ENCODE measurements at regions not wholly inside any gene's neighbourhood (a gene's known extent, or its start where the extent isn't known, plus 50 kb on each side); places are given as distances from the start of the nearest gene placed in this dataset.
"Not testable (repeated sequence)": the region's sequence is repeated elsewhere in the genome, so short reads cannot be mapped to it uniquely, and the experiment has no call there.

DNA sequence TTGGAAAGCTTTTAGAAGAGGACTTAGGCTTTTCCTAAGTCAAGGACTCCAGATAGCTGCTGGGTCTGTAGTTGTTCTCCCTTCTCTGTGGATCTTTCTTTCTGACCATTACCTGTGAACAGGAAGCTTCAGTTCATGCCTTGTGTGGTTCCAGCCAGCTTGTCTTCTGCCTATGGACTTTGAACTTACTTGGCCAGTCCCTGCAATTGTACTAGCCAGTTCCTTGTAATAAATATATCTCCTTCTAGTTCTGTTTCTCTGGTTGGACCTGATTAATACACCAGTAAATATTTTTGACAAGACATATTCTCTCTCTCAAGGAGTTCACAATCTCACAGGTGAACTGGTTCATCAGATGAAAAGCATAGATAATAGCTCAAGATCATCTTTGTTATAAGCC lies 341.3 kb upstream of the DPPA4 start:
- DNase-seq: no peak

DNA sequence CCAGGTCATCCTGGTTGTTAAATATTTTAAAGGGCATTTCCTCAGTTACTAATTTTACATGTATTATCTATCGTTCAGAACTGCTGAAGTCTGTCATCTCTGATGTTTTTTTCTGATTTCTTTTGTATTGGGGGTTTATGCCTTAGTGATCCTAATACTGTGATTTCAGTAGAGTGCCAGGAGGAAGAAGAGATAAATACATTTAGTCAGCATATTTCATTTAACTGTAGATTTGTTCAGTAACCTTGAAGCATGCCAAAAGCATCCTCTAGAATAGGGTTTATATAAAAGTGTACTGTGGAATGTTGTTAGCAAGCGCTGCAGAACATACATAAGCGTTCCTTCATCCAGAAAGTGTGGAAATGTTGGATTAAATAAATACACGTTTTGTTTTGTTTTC lies 342.3 kb upstream of the DPPA4 start:
- no peak for DNase-seq

DNA sequence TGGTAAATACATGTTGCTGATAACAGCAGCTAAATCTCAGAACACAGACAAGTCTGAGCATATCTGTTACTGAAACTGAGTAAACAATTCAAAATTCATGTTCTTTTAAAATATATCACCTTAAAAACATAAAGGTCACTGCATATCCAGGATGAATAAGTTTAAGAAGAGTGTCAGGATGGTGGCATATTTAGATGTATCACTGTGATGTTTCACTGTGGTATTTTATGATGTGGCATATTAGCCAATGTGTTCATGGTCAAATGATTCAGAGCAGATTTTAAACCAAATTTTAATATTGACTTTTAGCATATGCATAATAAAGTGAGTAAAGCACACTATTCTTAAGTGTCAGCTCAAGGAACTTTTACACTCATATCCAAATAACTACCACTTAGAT lies 346.4 kb upstream of the DPPA4 start:
- DNase-seq: no peak

DNA sequence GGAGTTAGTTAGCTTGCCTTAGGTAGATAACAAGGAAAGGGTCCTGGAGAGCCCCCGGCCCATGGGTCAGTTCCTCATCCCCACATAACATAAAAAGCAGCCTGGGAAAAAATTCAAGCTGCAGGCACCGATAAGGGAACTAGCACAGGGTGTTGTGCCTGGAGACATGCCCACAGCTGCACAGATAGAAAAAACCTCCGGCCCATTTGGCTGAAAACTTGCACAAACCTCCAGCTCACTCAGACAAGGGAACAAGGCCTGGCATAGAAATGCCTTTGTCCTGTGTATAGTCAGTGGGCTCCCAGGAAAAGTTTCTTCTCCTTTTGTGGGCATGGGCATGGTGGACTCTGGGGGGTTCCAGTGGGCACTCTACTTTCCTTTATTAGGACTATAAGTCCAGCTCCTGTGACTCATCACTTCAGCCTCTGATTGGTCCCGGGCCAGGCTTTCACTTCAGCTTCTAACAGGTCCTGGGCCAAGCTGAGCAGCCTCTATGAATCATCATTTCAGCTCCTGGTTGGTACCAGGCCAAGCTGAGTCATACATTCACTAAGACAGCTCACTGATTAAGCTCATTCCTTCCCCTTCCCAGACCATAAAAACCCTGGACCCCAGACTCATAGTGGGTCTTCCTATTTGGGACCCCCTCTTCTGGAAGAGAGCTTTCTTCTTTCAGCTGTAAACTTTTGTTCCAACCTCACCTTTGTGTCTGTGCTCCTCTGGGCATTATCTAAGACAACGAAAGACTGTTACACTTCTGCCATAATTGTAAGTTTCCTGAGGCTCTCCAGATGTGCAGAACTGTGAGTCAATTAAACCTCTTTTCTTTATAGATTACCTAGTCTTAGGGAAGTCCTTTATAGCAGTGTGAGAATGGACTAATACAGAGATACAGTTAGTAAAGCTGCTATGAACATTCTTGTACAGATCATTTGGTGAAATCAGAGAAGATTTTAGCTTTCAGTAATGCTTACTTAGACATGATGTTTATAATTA lies 348.0 kb upstream of the DPPA4 start:
- DNase-seq: no peak

DNA sequence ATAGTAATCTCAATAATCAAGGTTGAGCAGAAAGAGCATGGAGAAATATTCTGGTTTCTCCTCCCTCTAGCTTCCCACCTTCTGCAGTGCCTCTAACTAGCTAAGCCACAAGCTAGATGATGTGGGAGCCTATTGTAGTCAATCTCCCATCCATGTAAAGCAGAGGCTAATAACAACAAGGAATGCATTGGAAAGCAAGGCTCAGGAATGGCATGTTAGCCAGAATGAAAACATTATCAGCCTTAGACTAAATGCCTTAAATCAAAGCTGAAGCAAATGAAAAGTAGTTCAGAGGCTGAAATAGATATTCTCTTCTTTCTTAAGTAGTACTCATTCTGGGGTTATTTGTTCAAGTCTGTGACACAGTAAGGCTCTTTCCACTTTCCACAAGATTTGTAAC lies 350.3 kb upstream of the DPPA4 start:
- no peak for DNase-seq

DNA sequence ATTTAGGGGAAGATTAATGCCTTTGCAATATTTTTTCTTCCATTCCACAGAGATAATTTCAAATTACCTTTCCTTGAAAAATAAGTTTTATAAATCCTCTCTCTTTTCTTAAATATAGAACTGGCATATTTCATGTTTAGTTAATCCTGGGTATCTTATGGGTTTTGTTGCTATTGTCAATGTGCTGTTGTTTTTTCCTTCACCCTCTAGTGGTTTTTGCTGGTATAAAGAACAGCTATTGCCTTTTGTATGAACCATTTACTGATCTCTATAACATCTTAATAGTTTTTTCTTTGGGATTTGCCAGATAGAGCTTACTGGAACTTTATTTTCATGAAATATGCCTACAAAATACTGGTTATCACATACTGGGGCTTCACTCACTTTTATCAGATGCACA lies 359.6 kb upstream of the DPPA4 start:
- no peak for DNase-seq

DNA sequence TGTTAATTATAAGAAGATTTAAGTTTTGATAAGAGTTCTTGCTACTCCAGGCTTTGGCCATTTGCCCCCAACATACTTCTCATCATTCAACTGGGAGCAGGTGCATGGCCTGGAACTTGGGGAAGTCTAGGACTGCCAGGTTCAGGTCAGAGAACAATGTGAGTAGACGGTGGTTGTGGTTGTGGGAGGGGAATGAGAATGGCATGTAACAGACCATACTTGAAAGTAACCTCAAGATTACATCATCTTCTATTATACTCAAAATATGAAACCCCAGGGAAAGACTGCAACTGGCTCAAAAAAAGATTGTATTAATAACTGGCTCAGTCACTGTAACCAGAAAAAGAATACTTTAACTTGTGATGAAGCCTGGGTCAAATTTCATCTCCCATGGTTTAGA lies 364.9 kb upstream of the DPPA4 start:
- DNase-seq: no peak

DNA sequence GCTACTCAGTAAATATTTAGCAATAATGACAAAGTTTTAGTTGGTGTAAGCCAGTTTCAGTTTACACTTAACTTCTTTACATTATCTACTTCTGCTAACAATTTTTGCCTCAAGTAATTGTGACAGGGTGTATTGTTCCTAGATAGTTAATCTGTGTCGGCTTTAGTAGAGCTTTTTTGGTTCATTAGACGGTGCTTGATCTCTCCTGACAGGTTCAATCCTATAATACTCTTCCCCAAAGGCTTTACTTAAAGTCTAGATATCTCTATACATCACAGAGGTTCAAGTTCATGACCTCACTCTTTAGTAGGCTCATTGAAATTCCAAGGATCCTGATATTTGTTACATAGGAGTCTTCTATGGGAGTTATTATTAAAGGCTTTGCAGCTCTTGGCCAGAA lies 365.6 kb upstream of the DPPA4 start:
- DNase-seq: no peak

DNA sequence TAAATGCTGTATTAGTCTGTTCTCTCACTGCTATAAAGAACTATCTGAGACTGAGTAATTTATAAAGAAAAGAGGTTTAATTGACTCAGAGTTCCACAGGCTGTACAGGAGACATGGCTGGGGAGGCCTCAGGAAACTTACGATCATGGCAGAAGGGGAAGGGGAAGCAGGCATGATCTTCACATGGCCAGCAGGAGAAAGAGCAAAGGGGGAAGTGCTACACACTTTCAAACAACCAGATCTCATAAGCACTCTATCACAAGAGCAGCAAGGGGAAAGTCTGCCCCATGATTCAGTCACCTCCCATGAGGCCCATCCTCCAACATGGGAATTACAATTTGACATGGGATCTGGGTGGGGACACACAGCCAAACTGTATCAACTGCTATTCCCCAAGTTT lies 367.8 kb upstream of the DPPA4 start:
- not testable (repeated sequence) for DNase-seq

DNA sequence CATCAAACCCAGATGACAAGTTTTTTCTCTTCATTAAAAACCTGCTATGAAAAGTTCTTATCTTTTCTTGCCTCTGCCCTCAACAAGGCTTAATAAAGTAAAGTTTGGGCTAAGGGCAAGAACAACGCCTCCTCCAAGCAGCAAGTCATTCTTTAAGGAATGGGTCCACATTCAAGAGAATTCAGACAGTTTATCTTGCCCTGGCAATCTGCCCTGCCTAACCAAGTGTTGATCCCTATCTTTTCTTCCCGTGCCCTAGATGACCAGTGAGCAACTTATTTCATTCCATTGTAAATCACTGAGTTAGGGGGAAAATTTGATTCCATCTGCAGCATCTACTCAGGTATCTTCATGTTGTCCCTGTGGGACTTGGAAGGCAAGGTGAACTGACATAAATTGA lies 370.3 kb upstream of the DPPA4 start:
- DNase-seq: no peak

DNA sequence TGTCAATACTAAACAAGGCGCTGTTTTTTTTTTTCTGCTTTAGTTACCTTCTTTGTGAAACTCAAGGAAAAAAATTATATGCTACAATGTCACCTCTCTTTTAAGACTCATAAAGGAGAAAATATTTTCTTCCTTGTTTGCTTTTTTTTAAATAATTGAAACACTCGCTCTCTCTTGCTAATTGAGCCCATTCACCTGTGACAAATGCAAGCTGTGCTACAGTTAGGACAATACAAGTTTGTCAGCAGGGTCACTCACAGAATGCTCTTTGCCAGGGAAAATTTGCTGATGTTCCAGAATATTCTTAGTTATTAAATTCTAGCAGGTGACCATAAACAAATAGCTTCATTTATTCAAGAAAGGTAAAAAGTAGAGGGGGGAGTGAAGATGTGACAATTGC lies 375.9 kb upstream of the DPPA4 start:
- no peak for DNase-seq

DNA sequence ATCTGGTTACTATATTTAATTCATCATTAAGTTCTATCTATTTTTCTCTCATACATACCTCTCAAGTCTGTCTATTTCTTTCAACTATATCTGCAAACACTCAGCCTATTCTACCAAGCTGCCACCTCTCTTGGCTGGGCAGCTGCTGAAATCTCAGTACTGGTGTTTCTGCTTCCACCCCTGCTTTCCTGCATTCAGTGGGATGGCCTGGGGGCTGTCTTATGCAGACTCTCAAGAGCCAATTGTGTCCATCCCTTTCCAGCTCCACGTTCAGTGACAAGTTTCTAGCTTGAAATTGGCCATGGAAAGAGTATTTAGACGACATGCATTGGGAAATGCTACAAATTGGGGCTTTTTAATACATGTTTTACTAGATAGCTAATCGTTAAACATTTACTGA lies 378.4 kb upstream of the DPPA4 start:
- DNase-seq: no peak

DNA sequence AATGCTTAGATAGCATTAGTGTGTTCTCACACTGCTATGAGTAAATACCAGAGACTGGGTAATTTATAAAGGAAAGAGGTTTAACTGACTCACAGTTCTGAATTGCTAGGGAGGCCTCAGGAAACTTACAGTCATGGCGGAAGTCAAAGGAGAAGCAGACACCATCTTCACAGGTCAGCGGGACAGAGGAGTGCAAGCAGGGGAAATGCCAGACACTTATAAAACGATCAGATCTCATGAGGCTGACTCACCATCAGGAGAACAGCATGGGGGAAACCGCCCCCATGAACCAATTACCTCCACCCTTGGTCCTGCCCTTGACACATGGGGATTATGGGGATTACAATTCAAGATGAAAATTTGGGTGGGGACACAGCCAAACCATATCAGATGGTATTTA lies 381.5 kb upstream of the DPPA4 start:
- DNase-seq: no peak

DNA sequence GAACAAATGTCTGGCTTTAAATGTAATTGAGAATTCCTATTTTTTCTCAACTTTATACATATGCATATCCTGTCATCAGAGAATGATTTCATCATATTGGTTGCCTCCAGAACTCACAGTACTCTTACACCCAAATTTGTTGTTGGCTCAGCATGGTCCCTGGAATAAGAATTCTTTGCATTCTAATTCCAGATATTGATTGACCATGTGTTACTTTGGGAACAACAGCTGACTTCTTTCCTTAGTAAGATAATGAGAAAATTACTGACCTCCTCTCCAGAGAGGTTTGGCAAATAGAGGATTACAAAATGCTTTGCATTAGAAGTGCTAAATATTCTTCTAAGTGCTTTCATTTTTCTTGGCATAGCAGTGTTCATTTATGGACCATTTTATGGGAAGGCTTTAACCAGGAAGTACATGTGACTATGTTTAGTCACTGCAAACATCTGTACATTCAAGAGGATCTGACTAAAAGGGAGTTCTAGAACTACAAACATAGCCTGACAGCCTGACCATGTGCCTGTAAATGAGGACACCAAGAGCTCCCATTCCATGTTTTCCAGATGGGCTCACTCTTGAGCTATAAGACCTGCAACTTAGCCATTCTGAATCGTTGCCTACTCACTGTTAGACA lies 391.6 kb upstream of the DPPA4 start:
- no peak for DNase-seq

DNA sequence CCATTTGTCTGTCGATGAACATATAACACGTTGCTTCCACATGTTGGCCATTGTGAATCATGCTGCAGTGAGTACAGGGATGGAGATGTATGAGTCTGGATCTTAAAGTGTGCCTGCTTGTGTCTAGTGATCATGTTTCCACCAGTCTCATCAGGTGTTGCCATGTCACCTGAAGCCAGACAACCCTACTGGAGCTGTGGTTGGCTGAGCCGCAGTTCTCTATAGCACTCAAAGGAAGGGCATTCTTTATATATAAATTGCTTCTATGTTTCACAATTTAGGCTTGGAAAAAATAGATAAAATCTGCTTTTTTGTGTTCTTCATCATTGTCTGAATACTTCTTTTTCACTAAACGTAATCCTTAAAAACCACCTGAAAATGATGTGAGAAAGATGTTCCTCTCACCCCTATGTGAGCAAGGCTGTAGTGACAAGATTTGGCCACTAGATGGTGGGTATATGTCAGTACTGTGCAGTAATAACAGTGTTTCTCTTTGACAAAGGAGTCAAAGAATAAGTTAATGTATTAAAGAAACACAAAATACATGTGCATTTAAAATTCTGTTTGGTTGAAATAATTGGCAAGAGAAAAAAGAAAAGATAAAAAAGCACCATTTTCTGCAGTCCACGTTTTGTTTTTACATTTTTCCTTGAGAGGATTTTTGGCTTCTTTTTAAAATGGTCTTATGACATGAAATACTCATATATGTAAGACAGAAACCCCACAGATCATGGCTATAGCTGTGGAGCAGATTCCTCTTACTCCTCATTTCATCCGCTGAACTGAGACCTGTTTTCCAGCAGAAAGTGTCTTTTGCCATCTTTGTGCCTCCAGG lies 394.5 kb upstream of the DPPA4 start:
- no peak for DNase-seq

DNA sequence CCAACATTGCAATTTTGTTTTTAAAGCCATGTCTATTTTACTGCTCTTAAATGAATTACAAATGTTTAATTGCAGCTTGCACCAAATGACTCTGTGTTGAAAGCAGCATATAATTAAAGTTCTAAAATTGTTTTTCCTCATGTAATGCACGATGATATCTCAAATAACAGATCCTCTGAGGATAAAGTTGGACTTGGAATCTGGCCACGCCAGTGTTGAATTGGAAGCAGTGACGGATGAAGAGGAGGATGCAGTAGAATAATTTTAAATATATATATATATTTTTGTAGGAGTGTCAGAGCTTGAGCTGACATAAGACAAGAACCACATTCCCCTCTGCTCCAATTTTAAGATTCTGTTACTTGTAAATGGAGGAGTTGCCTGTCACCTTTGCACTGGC lies 406.6 kb upstream of the DPPA4 start:
- no peak for DNase-seq

DNA sequence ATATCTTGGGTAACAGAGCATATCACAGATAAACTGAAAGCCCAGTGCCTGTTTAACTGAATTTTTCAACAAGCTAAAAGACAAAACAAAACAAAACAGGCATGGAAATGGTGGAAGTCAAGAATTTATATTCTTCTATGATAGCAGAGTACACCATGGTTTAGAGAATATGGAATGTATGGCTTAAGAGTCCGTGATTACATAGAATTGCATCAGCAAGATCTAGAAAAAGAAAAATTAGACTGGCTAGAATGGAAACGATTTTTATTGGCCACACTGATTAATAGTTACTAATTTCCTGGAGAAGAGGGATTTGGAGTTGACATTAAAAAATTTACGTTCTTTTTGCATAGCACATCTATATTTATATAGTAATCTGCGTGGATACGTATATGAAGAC lies 435.2 kb upstream of the DPPA4 start:
- no peak for DNase-seq

DNA sequence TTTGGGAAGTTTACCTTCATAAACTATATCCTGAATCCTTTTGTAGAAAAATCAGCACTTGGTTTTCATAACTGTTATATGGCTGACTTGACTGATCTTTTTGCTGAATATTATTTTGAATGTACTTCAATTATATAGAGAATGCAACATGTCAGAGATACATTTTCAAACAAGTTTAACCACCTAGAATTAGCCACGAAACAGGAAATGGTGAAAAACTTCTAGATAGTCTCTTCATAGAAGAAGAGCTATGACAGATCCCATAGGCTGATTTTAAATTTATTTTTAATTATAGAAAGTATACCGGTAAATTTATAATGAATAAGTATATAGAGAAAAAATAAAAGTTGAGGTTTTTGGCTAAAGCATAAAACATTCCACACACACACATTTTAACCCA lies 436.8 kb upstream of the DPPA4 start:
- no peak for DNase-seq

DNA sequence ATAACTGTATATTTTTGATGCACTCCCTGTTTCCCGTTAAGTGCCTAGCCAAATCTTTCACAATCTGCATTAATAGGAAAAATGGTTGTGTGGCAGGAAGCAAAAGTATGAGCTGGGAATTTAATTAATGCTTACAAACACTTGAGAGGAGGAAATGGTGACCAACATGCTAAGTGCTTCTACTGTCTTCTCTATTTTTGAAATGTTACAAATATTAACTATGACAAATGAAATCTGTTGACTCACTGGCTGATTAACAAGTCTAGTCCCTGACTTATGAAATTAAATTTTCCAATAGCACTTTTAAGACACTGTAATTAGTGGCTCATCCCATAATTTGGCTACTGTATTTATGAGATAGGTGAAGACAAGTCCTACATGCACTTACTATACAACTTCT lies 446.9 kb upstream of the DPPA4 start:
- no peak for DNase-seq

DNA sequence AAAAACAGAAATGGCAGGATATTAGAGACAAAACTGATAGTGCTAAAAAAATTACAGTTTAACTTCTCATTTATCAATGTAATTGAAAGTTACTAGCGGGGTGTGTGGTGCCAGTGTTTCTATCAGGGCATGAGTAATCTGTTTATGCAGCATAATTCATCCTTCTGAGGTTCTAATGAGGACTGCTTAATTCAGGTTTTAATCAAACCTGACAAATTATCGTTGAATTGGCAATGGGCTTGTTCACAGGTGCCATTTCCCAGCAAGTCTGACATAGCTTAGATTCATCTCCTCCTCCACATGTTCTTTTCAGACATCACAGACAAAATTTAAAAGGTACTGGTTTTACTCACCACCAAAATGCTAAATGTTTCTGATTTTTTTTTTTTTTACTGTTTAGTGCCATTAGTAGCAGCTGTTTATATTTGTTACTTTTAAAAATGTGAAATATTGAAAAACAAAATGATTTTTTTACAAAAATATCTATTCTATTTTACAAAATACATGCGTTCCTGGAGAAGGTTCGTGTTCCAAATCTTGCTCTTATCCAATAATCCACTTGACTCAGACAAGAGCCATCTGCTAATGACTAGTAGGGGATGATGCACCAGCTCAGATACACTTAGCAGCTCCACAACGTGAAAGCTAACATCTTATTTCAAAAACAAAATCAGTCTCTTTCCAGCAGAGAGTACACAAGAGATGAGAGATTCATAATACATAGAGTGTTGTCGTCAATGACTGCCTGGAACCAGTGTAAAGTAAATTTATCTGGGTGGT lies 447.7 kb upstream of the DPPA4 start:
- DNase-seq: no peak

DNA sequence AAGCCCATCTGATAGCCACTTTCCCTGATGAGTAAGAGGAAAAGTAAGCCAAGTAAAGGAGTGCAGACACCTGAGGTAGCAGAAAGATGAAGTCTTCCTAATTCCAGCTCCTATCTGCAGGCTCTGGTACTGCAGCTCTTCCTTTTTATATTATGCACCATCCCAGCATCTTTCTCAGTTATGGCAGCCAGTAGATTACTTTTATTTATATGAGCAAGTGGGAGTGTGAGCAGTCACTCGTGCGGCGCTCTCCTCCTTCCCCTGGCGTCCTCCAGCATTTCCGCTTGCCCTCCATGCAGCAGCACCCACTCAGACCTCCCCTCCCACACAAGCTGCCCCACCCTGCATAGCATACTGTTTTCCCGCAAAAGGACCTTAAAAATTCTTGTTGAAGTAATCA lies 465.9 kb upstream of the DPPA4 start:
- DNase-seq: no peak

DNA sequence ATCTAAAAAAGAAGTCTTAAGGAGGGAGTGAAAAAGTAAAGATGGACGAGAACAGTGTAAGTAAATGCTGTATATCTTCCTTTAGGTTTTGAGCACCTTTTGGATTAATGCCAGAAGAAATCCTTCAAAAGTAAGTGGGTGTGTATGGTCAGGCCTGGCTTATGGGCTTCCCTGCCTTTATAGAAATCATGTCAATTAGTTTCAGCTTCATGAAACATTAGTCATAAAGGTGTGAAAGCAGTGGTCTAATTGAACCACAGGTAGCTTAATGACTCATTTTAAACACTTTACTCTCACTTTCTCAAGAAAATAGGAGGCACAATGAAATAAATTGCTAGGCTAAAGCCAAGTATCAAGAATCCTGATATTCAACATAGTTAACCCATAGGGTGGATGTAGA lies 467.4 kb upstream of the DPPA4 start:
- DNase-seq: no peak

DNA sequence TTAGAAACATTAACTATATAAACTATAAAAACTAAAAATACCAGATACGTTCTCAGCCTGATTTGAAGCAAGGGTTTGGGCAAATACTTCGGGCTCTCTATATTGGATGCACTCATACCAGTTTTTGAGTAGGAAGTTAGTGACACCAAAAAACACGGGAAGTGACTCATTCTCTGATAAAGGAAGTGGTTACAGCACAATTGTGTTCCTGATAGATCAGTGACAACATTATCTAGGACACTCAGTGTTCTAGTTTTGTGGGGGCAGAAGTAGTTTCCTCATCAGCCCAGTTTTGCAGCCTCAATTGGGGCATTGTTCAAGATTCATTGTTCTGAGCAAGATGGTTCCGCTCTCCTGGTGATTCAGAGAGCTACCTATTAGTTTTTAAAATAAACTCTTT lies 469.6 kb upstream of the DPPA4 start:
- DNase-seq: no peak
